RWPE1 (cell line): ENCODE measurements at regions not wholly inside any gene's neighbourhood (a gene's known extent, or its start where the extent isn't known, plus 50 kb on each side); places are given as distances from the start of the nearest gene placed in this dataset.

Experiments used
- CTCF ChIA-PET: fragments of 350-600 bp; sonication (Branson Sonifier 250); formaldehyde crosslinking; extraction: SDS; loops from one replicate; lab custom pipeline; 2021; lab: Yijun Ruan, JAX
- POLR2A ChIA-PET: fragments of 400-600 bp; formaldehyde crosslinking; extraction: SDS; loops from one replicate; lab custom pipeline; 2020; ENCODE audit warnings: antibody characterized with exemption; ENCODE audit not compliant: low non-redundant PET; lab: Yijun Ruan, JAX
- DNase-seq: peaks from one replicate; pipeline ENCODE4 v3.0.0; 2012; ENCODE audit warnings: low spot score
- H3K27ac ChIP-seq: fragments of 450-650 bp; 2 replicates; pipeline ENCODE4 v1.5.1; 2017
- CTCF ChIP-seq: fragments of 450-650 bp; conservative IDR thresholded peaks from 2 replicates; pipeline ENCODE4 v1.5.1; 2017; ENCODE audit warnings: low read depth, mild to moderate bottlenecking

- TF ChIP-seq CTCF: peak; percentile 62
- ChIA-PET POLR2A (no interaction called here), CTCF (no interaction called here)
- peak; percentile 41 for DNase-seq
- no peak overlapping the region for H3K27ac ChIP-seq
Measured at GRCh38 chr2:57516698-57517340, 529.8 kb upstream of the VRK2 start.

GRCh38 chr2:57523304-57523703 lies 523.3 kb upstream of the VRK2 start:
- H3K27ac ChIP-seq: no peak overlapping the region
- CTCF ChIA-PET: no interaction called here
- DNase-seq: no peak
- no peak for TF ChIP-seq CTCF
- POLR2A ChIA-PET: no interaction called here

GRCh38 chr2:57527685-57528084 lies 518.9 kb upstream of the VRK2 start:
- H3K27ac ChIP-seq: no peak overlapping the region
- no peak for TF ChIP-seq CTCF
- ChIA-PET CTCF (interaction anchor here (0.6 kb wide), 1 partner anchor 604 kb away, joined by 4 read pairs; no protein-coding TSS in a partner anchor), POLR2A (no interaction called here)
- DNase-seq: no peak

GRCh38 chr2:57528499-57528898 lies 518.1 kb upstream of the VRK2 start:
- no peak overlapping the region for H3K27ac ChIP-seq
- no peak for TF ChIP-seq CTCF
- DNase-seq: no peak
- ChIA-PET POLR2A (no interaction called here), CTCF (no interaction called here)

GRCh38 chr2:57534358-57534757 lies 512.2 kb upstream of the VRK2 start:
- H3K27ac ChIP-seq: no peak overlapping the region
- DNase-seq: no peak
- no peak for TF ChIP-seq CTCF
- ChIA-PET POLR2A (no interaction called here), CTCF (no interaction called here)

- ChIA-PET POLR2A (no interaction called here), CTCF (no interaction called here)
- DNase-seq: no peak
- no peak for TF ChIP-seq CTCF
- H3K27ac ChIP-seq: no peak overlapping the region
Measured at GRCh38 chr2:57536535-57537231, 509.9 kb upstream of the VRK2 start.
